ENCODE measurements at regions not wholly inside any gene's neighbourhood (a gene's known extent, or its start where the extent isn't known, plus 50 kb on each side); places are given as distances from the start of the nearest gene placed in this dataset.
A peak's percentile ranks its signal among the peaks of the same experiment; 100 is the strongest.

- Histone ChIP-seq H3K36me3 (ENCODE audit: control insufficient read depth in 2 of 2, insufficient read depth in 1 of 2, low read length in 2 of 2) (no peaks in the 10 kb centered on the region), H3K4me1 (ENCODE audit: control insufficient read depth, insufficient read depth, low read length) (no peaks in the 10 kb centered on the region), H3K27ac (ENCODE audit: extremely low read depth, low read depth, low read length) (no peak overlapping the region; the same call in 1 of the 2 replicates), H3K4me3 (ENCODE audit: low read depth, low read length) (no peak overlapping the region), H3K9me3 (ENCODE audit: control insufficient read depth, insufficient read depth, low read depth, low read length) (no peaks in the 10 kb centered on the region)
- CTCF ChIA-PET, result interaction anchor here (0.6 to 1.1 kb wide), 4 partner anchors 125 to 830 kb away, joined by 3 to 5 read pairs (median 4); no protein-coding TSS in a partner anchor
- 0 out of 2 replicates have a peak, but pooled peaks have one; percentile 21 for TF ChIP-seq ZBTB17 (tag by site-specific recombination; IDR thresholded peaks at IDR 0.05)
- peak; percentile 30; the same call in 1 of the 2 replicates for TF ChIP-seq HOXD13 (CRISPR knock-in tag; IDR thresholded peaks at IDR 0.05; ENCODE audit: borderline replicate concordance)
- TF ChIP-seq TRIM28 (IDR thresholded peaks at IDR 0.05; ENCODE audit: borderline replicate concordance, low read length), result 0 out of 2 replicates have a peak, but pooled peaks have one; percentile 20
- no peak for TF ChIP-seq ZEB2 (tag by site-specific recombination; IDR thresholded peaks at IDR 0.05)
- peak; percentile 93 for TF ChIP-seq ZIC2 (tag by site-specific recombination; IDR thresholded peaks at IDR 0.05)
- POLR2A ChIA-PET, result interaction anchor here (1.3 to 1.8 kb wide), 2 partner anchors 10 to 269 kb away, joined by 4 to 6 read pairs; partner anchors contain the start of gene EFNB1
Observed at GRCh38 chrX:69097451-69098236, 67.6 kb downstream of the PJA1 start.

- TF ChIP-seq ZNF560 (tag by site-specific recombination; IDR thresholded peaks at IDR 0.05; ENCODE audit: borderline replicate concordance), result no peak
- TF ChIP-seq ZFP37 (tag by site-specific recombination; IDR thresholded peaks at IDR 0.05), result no peak
- no peak for TF ChIP-seq ZNF596 (tag by site-specific recombination; IDR thresholded peaks at IDR 0.05)
- TF ChIP-seq ZNF433 (tag by site-specific recombination; IDR thresholded peaks at IDR 0.05; ENCODE audit: low read depth), result no peak
- TF ChIP-seq REPIN1 (tag by site-specific recombination; IDR thresholded peaks at IDR 0.05; ENCODE audit: low read depth), result no peak
- TF ChIP-seq ZNF785 (tag by site-specific recombination; IDR thresholded peaks at IDR 0.05), result no peak
- TF ChIP-seq OSR2 (tag by site-specific recombination; IDR thresholded peaks at IDR 0.05), result no peak
- Histone ChIP-seq H3K9me3 (ENCODE audit: control insufficient read depth, insufficient read depth, low read depth, low read length) (no peaks in the 10 kb centered on the region), H3K4me1 (ENCODE audit: control insufficient read depth, insufficient read depth, low read length) (no peaks in the 10 kb centered on the region), H3K4me3 (ENCODE audit: low read depth, low read length) (no peak overlapping the region), H3K36me3 (ENCODE audit: control insufficient read depth in 2 of 2, insufficient read depth in 1 of 2, low read length in 2 of 2) (no peaks in the 10 kb centered on the region), H3K27ac (ENCODE audit: extremely low read depth, low read depth, low read length) (no peak overlapping the region; the same call in 1 of the 2 replicates)
- CTCF ChIA-PET, result interaction anchor here (0.6 to 1.1 kb wide), 2 partner anchors 128 to 419 kb away, joined by 4 to 5 read pairs; no protein-coding TSS in a partner anchor
- POLR2A ChIA-PET, result interaction anchor here (1.8 kb wide), 1 partner anchor 268 kb away, joined by 6 read pairs; the partner anchor contains the start of gene EFNB1
Observed at GRCh38 chrX:69096963-69097362, 68.3 kb downstream of the PJA1 start.

- H3K36me3 ChIP-seq (ENCODE audit: control insufficient read depth in 2 of 2, insufficient read depth in 1 of 2, low read length in 2 of 2), result no peaks in the 10 kb centered on the region
- H3K27ac ChIP-seq (ENCODE audit: extremely low read depth, low read depth, low read length), result no peak overlapping the region
- ChIA-PET POLR2A (interaction anchor here (0.6 kb wide), 1 partner anchor 26 kb away, joined by 4 read pairs; no protein-coding TSS in a partner anchor), CTCF (interaction anchor here (0.6 to 2.9 kb wide), 19 partner anchors 9 to 268 kb away, joined by 3 to 37 read pairs (median 4); partner anchors contain the start of gene EFNB1)
- no peaks in the 10 kb centered on the region for H3K4me1 ChIP-seq (ENCODE audit: control insufficient read depth, insufficient read depth, low read length)
- H3K4me3 ChIP-seq (ENCODE audit: low read depth, low read length), result no peak overlapping the region
- H3K9me3 ChIP-seq (ENCODE audit: control insufficient read depth, insufficient read depth, low read depth, low read length), result no peaks in the 10 kb centered on the region
- TF ChIP-seq ZNF114 (tag by site-specific recombination; IDR thresholded peaks at IDR 0.05), result no peak
- TF ChIP-seq ZSCAN18 (tag by site-specific recombination; IDR thresholded peaks at IDR 0.05), result no peak
- no peak for TF ChIP-seq KLF1 (tag by site-specific recombination; IDR thresholded peaks at IDR 0.05)
- no peak for TF ChIP-seq ZNF26 (tag by site-specific recombination; IDR thresholded peaks at IDR 0.05)
- no peak for TF ChIP-seq PATZ1 (tag by site-specific recombination; IDR thresholded peaks at IDR 0.05)
- TF ChIP-seq ZNF24 (tag by site-specific recombination; IDR thresholded peaks at IDR 0.05), result no peak
- TF ChIP-seq ZNF529 (tag by site-specific recombination; IDR thresholded peaks at IDR 0.05; ENCODE audit: insufficient replicate concordance), result no peak
- no peak for TF ChIP-seq ZNF580 (tag by site-specific recombination; IDR thresholded peaks at IDR 0.05)
- no peak for TF ChIP-seq ZBTB44 (tag by site-specific recombination; IDR thresholded peaks at IDR 0.05)
- TF ChIP-seq SCRT1 (tag by site-specific recombination; IDR thresholded peaks at IDR 0.05; ENCODE audit: borderline replicate concordance), result no peak
- TF ChIP-seq GLIS2 (tag by site-specific recombination; IDR thresholded peaks at IDR 0.05), result no peak
Observed at GRCh38 chrX:69094977-69095669, 70.1 kb downstream of the PJA1 start.

All from HEK293 (cell line).